H9 (cell line): ENCODE measurements at regions not wholly inside any gene's neighbourhood (a gene's known extent, or its start where the extent isn't known, plus 50 kb on each side); places are given as distances from the start of the nearest gene placed in this dataset.

Source experiments
- DNase-seq: peaks from one replicate; pipeline ENCODE4 v3.0.0-alpha.2; 2017
- H2AFZ ChIP-seq: one replicate; pipeline ENCODE4 v1.6.1; 2013; ENCODE audit warnings: mild to moderate bottlenecking, low read length, control low read depth, moderate library complexity
- H2AK5ac ChIP-seq: 2 replicates; pipeline ENCODE4 v1.6.1; 2013; ENCODE audit warnings: low read length, control low read depth, mixed read lengths; ENCODE audit not compliant: insufficient read length
- H2BK120ac ChIP-seq: one replicate; pipeline ENCODE4 v1.6.1; 2013; ENCODE audit warnings: low read depth, mild to moderate bottlenecking, low read length, control low read depth, inconsistent platforms; ENCODE audit not compliant: poor library complexity, severe bottlenecking
- H2BK12ac ChIP-seq: 2 replicates; pipeline ENCODE4 v1.6.1; 2013; ENCODE audit warnings: low read length, control low read depth, mixed read lengths, low read depth; ENCODE audit not compliant: insufficient read length
- H2BK15ac ChIP-seq: 2 replicates; pipeline ENCODE4 v1.6.1; 2013; ENCODE audit warnings: low read depth, low read length, control low read depth
- H2BK20ac ChIP-seq: one replicate; pipeline ENCODE4 v1.6.1; 2013; ENCODE audit warnings: low read depth, mild to moderate bottlenecking, low read length, control low read depth, inconsistent platforms; ENCODE audit not compliant: poor library complexity, severe bottlenecking
- H2BK5ac ChIP-seq: 2 replicates; pipeline ENCODE4 v1.6.1; 2013; ENCODE audit warnings: low read length, control low read depth, mixed read lengths; ENCODE audit not compliant: insufficient read length
- H3K14ac ChIP-seq: 2 replicates; pipeline ENCODE4 v1.6.1; 2013; ENCODE audit warnings: low read length, control low read depth; ENCODE audit not compliant: insufficient read depth
- H3K18ac ChIP-seq: 2 replicates; pipeline ENCODE4 v1.6.1; 2013; ENCODE audit warnings: low read depth, mild to moderate bottlenecking, mixed read lengths, low read length, control low read depth; ENCODE audit not compliant: insufficient read length
- H3K23ac ChIP-seq: 2 replicates; pipeline ENCODE4 v1.6.1; 2013; ENCODE audit warnings: low read length, control low read depth, mixed read lengths, low read depth; ENCODE audit not compliant: insufficient read length
- H3K23me2 ChIP-seq: 2 replicates; pipeline ENCODE4 v1.6.1; 2013; ENCODE audit warnings: low read depth, mild to moderate bottlenecking, mixed read lengths, low read length, control low read depth; ENCODE audit not compliant: insufficient read length, poor library complexity, severe bottlenecking
- H3K27ac ChIP-seq: 2 replicates; pipeline ENCODE4 v1.5.1; 2013; ENCODE audit warnings: low read length, control low read depth, mixed read lengths, low read depth; ENCODE audit not compliant: insufficient read length
- H3K27me3 ChIP-seq: 2 replicates; pipeline ENCODE4 v1.6.1; 2013; ENCODE audit warnings: low read length, control low read depth, inconsistent platforms; ENCODE audit not compliant: insufficient read depth
- H3K4ac ChIP-seq: 2 replicates; pipeline ENCODE4 v1.6.1; 2013; ENCODE audit warnings: low read depth, mild to moderate bottlenecking, control low read depth, inconsistent platforms, low read length, moderate library complexity
- H3K4me1 ChIP-seq: 2 replicates; pipeline ENCODE4 v1.6.1; 2013; ENCODE audit warnings: low read length, control low read depth, inconsistent platforms; ENCODE audit not compliant: insufficient read depth
- H3K4me2 ChIP-seq: 2 replicates; pipeline ENCODE4 v1.6.1; 2013; ENCODE audit warnings: low read length, control low read depth, mixed read lengths; ENCODE audit not compliant: insufficient read length, insufficient read depth
- H3K56ac ChIP-seq: 2 replicates; pipeline ENCODE4 v1.6.1; 2013; ENCODE audit warnings: low read depth, mild to moderate bottlenecking, mixed read lengths, low read length, control low read depth; ENCODE audit not compliant: insufficient read length
- H3K79me1 ChIP-seq: 2 replicates; pipeline ENCODE4 v1.6.1; 2013; ENCODE audit warnings: low read depth, mild to moderate bottlenecking, moderate library complexity, low read length, control low read depth, inconsistent platforms; ENCODE audit not compliant: insufficient read depth, poor library complexity, severe bottlenecking
- H3K79me2 ChIP-seq: 2 replicates; pipeline ENCODE4 v1.6.1; 2013; ENCODE audit warnings: low read length, control low read depth, inconsistent platforms; ENCODE audit not compliant: insufficient read depth
- H3K9ac ChIP-seq: 2 replicates; pipeline ENCODE4 v1.6.1; 2013; ENCODE audit warnings: low read length, control low read depth, mixed read lengths; ENCODE audit not compliant: insufficient read length; ENCODE audit errors: extremely low read depth
- H3K9me3 ChIP-seq: one replicate; pipeline ENCODE4 v1.6.1; 2013; ENCODE audit warnings: low read depth, low read length, inconsistent platforms; ENCODE audit not compliant: control insufficient read depth
- H3T11ph ChIP-seq: one replicate; pipeline ENCODE4 v1.6.1; 2013; ENCODE audit warnings: mild to moderate bottlenecking, low read length, control low read depth, inconsistent platforms
- H4K20me1 ChIP-seq: one replicate; pipeline ENCODE4 v1.6.1; 2013; ENCODE audit not compliant: control insufficient read depth, insufficient read length, insufficient read depth
- H4K5ac ChIP-seq: 2 replicates; pipeline ENCODE4 v1.6.1; 2013; ENCODE audit warnings: low read depth, mild to moderate bottlenecking, mixed read lengths, low read length, control low read depth; ENCODE audit not compliant: insufficient read length
- H4K8ac ChIP-seq: replicated peaks from 2 replicates; pipeline ENCODE4 v1.6.1; 2013; ENCODE audit warnings: low read length, control low read depth, mixed read lengths, low read depth; ENCODE audit not compliant: insufficient read length
- H4K91ac ChIP-seq: 2 replicates; pipeline ENCODE4 v1.6.1; 2013; ENCODE audit warnings: low read depth, mild to moderate bottlenecking, moderate library complexity, mixed read lengths, low read length, control low read depth; ENCODE audit not compliant: insufficient read length
- H3K27ac Mint-ChIP-seq, 3 experiments: 2 replicates in 2 of 3; 3 replicates in 1 of 3; pipeline ENCODE4 v1.8.0; 2020 to 2021; ENCODE audit warnings: mixed read lengths in 3 of 3, mild to moderate bottlenecking in 1 of 3, moderate library complexity in 1 of 3
- H3K27me3 Mint-ChIP-seq: 2 replicates; pipeline ENCODE4 v1.8.0; 2021; ENCODE audit warnings: low read depth, mild to moderate bottlenecking, moderate library complexity, mixed read lengths
- H3K36me3 Mint-ChIP-seq, 3 experiments: 2 replicates in 2 of 3; 3 replicates in 1 of 3; pipeline ENCODE4 v1.8.0; 2020 to 2021; ENCODE audit warnings: low read depth in 3 of 3, mixed read lengths in 3 of 3; ENCODE audit not compliant: insufficient read depth in 1 of 3
- H3K4me1 Mint-ChIP-seq, 2 experiments: 2 replicates each; pipeline ENCODE4 v1.8.0; 2020; ENCODE audit warnings: mixed read lengths in 2 of 2
- H3K4me3 Mint-ChIP-seq, 2 experiments: 2 replicates in 1 of 2; 3 replicates in 1 of 2; pipeline ENCODE4 v1.8.0; 2020 to 2021; ENCODE audit warnings: mild to moderate bottlenecking in 2 of 2, mixed read lengths in 2 of 2, moderate library complexity in 1 of 2
- H3K9me3 Mint-ChIP-seq, 2 experiments: 2 replicates in 1 of 2; 3 replicates in 1 of 2; pipeline ENCODE4 v1.8.0; 2020; ENCODE audit warnings: mild to moderate bottlenecking in 2 of 2, mixed read lengths in 2 of 2, moderate library complexity in 1 of 2
- CTCF ChIP-seq: fragments of 200-600 bp; sonication (generic); conservative IDR thresholded peaks from 3 replicates; pipeline ENCODE4 v1.8.0; 2021; ENCODE audit warnings: antibody characterized with exemption, mild to moderate bottlenecking
- WGBS: extraction: QIAGEN DNeasy Blood & Tissue Kit; methylation state at CpG from one replicate; pipeline ENCODE4 v1.1.7; 2013; ENCODE audit warnings: missing lambda C conversion rate, low lambda C conversion rate, mixed read lengths; ENCODE audit not compliant: insufficient read length; ENCODE audit errors: extremely low coverage; 5-methylcytosine and 5-hydroxymethylcytosine counted together

DNA sequence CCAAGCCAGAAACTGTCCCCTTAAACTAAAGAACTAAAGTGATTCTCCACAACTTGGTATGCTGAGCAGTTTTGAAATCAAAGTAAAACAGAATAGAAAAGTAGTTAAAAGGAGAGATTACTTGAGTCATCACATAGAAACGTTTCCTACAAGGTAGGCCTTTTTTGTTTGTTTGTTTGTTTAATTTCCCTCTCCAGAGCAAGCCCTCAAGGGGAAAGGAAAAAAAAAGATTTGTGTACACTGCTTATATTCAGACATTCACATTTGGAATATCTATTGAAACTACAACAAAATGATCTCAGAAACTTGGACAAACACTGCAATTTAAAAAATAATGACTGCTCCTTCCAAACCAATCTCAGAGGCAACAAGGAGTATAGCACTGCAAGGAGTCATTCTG is 304.7 kb upstream of the NREP start:
- Histone ChIP-seq H3K4me2 (no peak overlapping the region), H4K20me1 (no peaks in the 10 kb centered on the region), H3K79me2 (no peaks in the 10 kb centered on the region), H3K23me2 (no peaks in the 10 kb centered on the region), H3K9ac (no peak overlapping the region), H3K23ac (no peak overlapping the region), H4K5ac (no peak overlapping the region), H3K27me3 (no peaks in the 10 kb centered on the region), H3K4ac (no peak overlapping the region), H2BK15ac (no peak overlapping the region), H3T11ph (no peak overlapping the region), H3K4me1 (no peaks in the 10 kb centered on the region), H3K9me3 (no peaks in the 10 kb centered on the region), H2BK12ac (no peak overlapping the region), H4K91ac (no peak overlapping the region), H3K14ac (no peak overlapping the region), H2BK120ac (no peak overlapping the region), H2AFZ (no peak overlapping the region), H3K27ac (no peak overlapping the region), H2AK5ac (no peak overlapping the region), H3K18ac (no peak overlapping the region), H3K79me1 (no peaks in the 10 kb centered on the region), H4K8ac (no peak overlapping the region), H2BK20ac (no peak overlapping the region), H3K56ac (no peak overlapping the region), H2BK5ac (no peak overlapping the region)
- H3K4me3 Mint-ChIP-seq, result no peak overlapping the region
- no peak for DNase-seq
- H3K9me3 Mint-ChIP-seq, result no peaks in the 10 kb centered on the region; a peak in 1 of 5 replicates
- no peak for TF ChIP-seq CTCF
- no peaks in the 10 kb centered on the region for H3K27me3 Mint-ChIP-seq
- no peaks in the 10 kb centered on the region for H3K36me3 Mint-ChIP-seq
- H3K27ac Mint-ChIP-seq, result no peak overlapping the region
- H3K4me1 Mint-ChIP-seq, result no peaks in the 10 kb centered on the region
- no CpG with 5 or more reads among the region's 1 CpG for WGBS
